GM23248 (cell line): ENCODE measurements at regions not wholly inside any gene's neighbourhood (a gene's known extent, or its start where the extent isn't known, plus 50 kb on each side); places are given as distances from the start of the nearest gene placed in this dataset.

Source experiments
- DNase-seq: peaks from one replicate; pipeline ENCODE4 v3.0.0-alpha.2; 2015
- H2AFZ ChIP-seq: fragments of 200-600 bp; sonication (generic); 2 replicates; pipeline ENCODE4 v1.6.1; 2016; ENCODE audit warnings: antibody characterized with exemption
- H3F3A ChIP-seq: fragments of 200-600 bp; sonication (generic); 2 replicates; pipeline ENCODE4 v1.6.1; 2016; ENCODE audit warnings: mild to moderate bottlenecking, antibody characterized with exemption, mixed run types; ENCODE audit not compliant: insufficient read depth
- H3K27ac ChIP-seq: fragments of 200-600 bp; sonication (generic); 2 replicates; pipeline ENCODE4 v1.5.1; 2016; ENCODE audit warnings: mild to moderate bottlenecking
- H3K27me3 ChIP-seq: fragments of 200-600 bp; sonication (generic); replicated peaks from 2 replicates; pipeline ENCODE4 v1.6.1; 2016; ENCODE audit warnings: mild to moderate bottlenecking; ENCODE audit not compliant: insufficient read depth
- H3K36me3 ChIP-seq: fragments of 200-600 bp; sonication (generic); 2 replicates; pipeline ENCODE4 v1.6.1; 2016; ENCODE audit warnings: low read depth, mild to moderate bottlenecking
- H3K4me1 ChIP-seq: fragments of 200-600 bp; sonication (generic); 2 replicates; pipeline ENCODE4 v1.6.1; 2016; ENCODE audit warnings: mild to moderate bottlenecking; ENCODE audit not compliant: insufficient read depth
- H3K4me2 ChIP-seq: fragments of 200-600 bp; sonication (generic); one replicate; pipeline ENCODE4 v1.6.1; 2016; ENCODE audit warnings: mild to moderate bottlenecking; ENCODE audit not compliant: unreplicated experiment
- H3K4me3 ChIP-seq: fragments of 200-600 bp; sonication (generic); 2 replicates; pipeline ENCODE4 v1.5.1; 2016; ENCODE audit warnings: mild to moderate bottlenecking
- H3K79me2 ChIP-seq: fragments of 200-600 bp; sonication (generic); 2 replicates; pipeline ENCODE4 v1.6.1; 2016; ENCODE audit warnings: mild to moderate bottlenecking; ENCODE audit not compliant: insufficient read depth
- H3K9ac ChIP-seq: fragments of 200-600 bp; sonication (generic); 2 replicates; pipeline ENCODE4 v1.6.1; 2016; ENCODE audit warnings: mild to moderate bottlenecking
- H3K9me2 ChIP-seq: fragments of 200-600 bp; sonication (generic); 2 replicates; pipeline ENCODE4 v1.6.1; 2016; ENCODE audit warnings: mixed run types, mild to moderate bottlenecking, moderate library complexity; ENCODE audit not compliant: insufficient read depth
- H3K9me3 ChIP-seq: fragments of 200-600 bp; sonication (generic); one replicate; pipeline ENCODE4 v1.6.1; 2017; ENCODE audit warnings: low read depth
- H4K20me1 ChIP-seq: fragments of 200-600 bp; sonication (generic); 2 replicates; pipeline ENCODE4 v1.6.0; 2016; ENCODE audit not compliant: insufficient read depth
- EZH2 ChIP-seq: fragments of 200-600 bp; sonication (generic); IDR thresholded peaks from 2 replicates; pipeline ENCODE4 v1.6.1; 2018; ENCODE audit warnings: antibody characterized with exemption, mild to moderate bottlenecking; ENCODE audit not compliant: insufficient read depth, poor library complexity, severe bottlenecking
- EZH2phosphoT487 ChIP-seq: fragments of 200-600 bp; sonication (generic); IDR thresholded peaks from 2 replicates; pipeline ENCODE4 v1.6.1; 2018; ENCODE audit warnings: antibody characterized with exemption, moderate library complexity, mild to moderate bottlenecking, low read depth; ENCODE audit not compliant: insufficient read depth
- WGBS, 2 experiments: methylation state at CpG; one replicate each; pipeline ENCODE4 v1.1.6; 2015 to 2017; ENCODE audit warnings: low lambda C conversion rate in 2 of 2, low coverage in 1 of 2; ENCODE audit errors: missing lambda C conversion rate in 2 of 2; 5-methylcytosine and 5-hydroxymethylcytosine counted together
- in situ Hi-C: fragments of 300-500 bp; cut with MboI; formaldehyde crosslinking; loops from 2 replicates; pipeline ENCODE4 v1.15.0; 2020

- H3K4me2 ChIP-seq, result no peak overlapping the region
- H3K79me2 ChIP-seq, result no peaks in the 10 kb centered on the region
- H3F3A ChIP-seq, result no peaks in the 10 kb centered on the region
- TF ChIP-seq EZH2phosphoT487 (no peak), EZH2 (no peak)
- no peaks in the 10 kb centered on the region for H3K9me2 ChIP-seq
- no peaks in the 10 kb centered on the region for H4K20me1 ChIP-seq
- in situ Hi-C loops, result no loop called here
- H3K9me3 ChIP-seq, result no peaks in the 10 kb centered on the region
- DNase-seq, result no peak
- no peak overlapping the region for H3K9ac ChIP-seq
- no peaks in the 10 kb centered on the region; the same call in 1 of the 2 replicates for H3K27me3 ChIP-seq
- WGBS, 2 experiments, result 45 to 46% methylated on average over 2 of the region's 2 CpGs
- H3K27ac ChIP-seq, result no peak overlapping the region
- no peaks in the 10 kb centered on the region for H3K4me1 ChIP-seq
- no peak overlapping the region for H3K4me3 ChIP-seq
- H2AFZ ChIP-seq, result no peak overlapping the region
- no peaks in the 10 kb centered on the region for H3K36me3 ChIP-seq
Measured at GRCh38 chr1:229127301-229127700, 143.6 kb upstream of the RAB4A start.

GRCh38 chr1:229128066-229128608 lies 142.8 kb upstream of the RAB4A start:
- no peaks in the 10 kb centered on the region for H3K36me3 ChIP-seq
- no peaks in the 10 kb centered on the region for H3K4me1 ChIP-seq
- no peaks in the 10 kb centered on the region for H3F3A ChIP-seq
- H3K9me3 ChIP-seq, result no peaks in the 10 kb centered on the region
- no peak for DNase-seq
- in situ Hi-C loops, result no loop called here
- no peak overlapping the region for H3K9ac ChIP-seq
- no peak overlapping the region for H2AFZ ChIP-seq
- H4K20me1 ChIP-seq, result no peaks in the 10 kb centered on the region
- no peaks in the 10 kb centered on the region; the same call in 1 of the 2 replicates for H3K27me3 ChIP-seq
- TF ChIP-seq EZH2phosphoT487, result no peak
- H3K4me2 ChIP-seq, result no peak overlapping the region
- no peak overlapping the region for H3K27ac ChIP-seq
- no peak overlapping the region for H3K4me3 ChIP-seq
- 76 to 83% methylated on average over 7 of the region's 7 CpGs for WGBS, 2 experiments
- H3K79me2 ChIP-seq, result no peaks in the 10 kb centered on the region
- H3K9me2 ChIP-seq, result no peaks in the 10 kb centered on the region

DNA sequence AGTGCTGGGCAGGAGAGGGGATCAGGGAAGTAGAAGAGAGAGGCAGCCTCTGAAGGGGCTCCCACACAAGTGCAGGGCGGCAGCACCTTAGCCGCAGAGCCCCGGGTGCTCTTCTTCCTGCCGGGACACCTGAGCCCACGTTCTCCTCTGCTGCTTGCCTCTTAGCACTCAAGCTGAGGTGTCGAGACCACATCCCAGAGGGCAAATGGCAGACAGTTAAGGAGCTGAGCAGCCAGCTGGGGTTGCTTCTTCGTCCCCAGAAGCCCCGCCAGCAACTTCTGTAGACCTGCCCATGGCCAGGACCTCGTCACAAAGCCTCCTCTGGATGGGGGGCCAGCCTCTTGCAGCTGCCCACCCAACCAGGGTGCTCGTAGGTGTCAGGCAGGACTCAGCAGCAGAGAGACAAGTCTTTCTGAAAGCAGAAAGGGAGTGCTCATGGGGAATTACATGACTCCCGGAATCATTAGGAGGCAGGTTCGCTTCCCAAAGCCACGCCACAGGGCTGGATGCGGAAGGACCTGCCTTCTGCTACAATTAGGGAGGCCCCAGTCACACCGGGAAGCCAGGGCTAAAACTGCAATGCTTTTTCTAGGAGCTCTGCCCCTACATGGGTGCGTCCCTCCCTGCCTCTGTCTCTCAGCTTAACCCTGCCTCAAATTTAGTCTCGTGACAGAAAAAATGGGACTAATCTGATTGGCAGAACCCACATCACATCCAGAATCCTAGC lies 141.4 kb upstream of the RAB4A start:
- WGBS, 2 experiments, result 74 to 76% methylated on average over 17 of the region's 17 CpGs
- in situ Hi-C loops, result no loop called here
- Histone ChIP-seq H3K36me3 (no peaks in the 10 kb centered on the region), H3F3A (no peaks in the 10 kb centered on the region), H2AFZ (no peak overlapping the region), H3K4me3 (no peak overlapping the region), H3K4me2 (no peak overlapping the region), H3K27me3 (no peaks in the 10 kb centered on the region; the same call in 1 of the 2 replicates), H4K20me1 (no peaks in the 10 kb centered on the region), H3K79me2 (no peaks in the 10 kb centered on the region), H3K9me2 (no peaks in the 10 kb centered on the region), H3K9me3 (no peaks in the 10 kb centered on the region), H3K27ac (no peak overlapping the region), H3K4me1 (no peaks in the 10 kb centered on the region), H3K9ac (no peak overlapping the region)
- no peak for DNase-seq
- TF ChIP-seq EZH2, result no peak
- TF ChIP-seq EZH2phosphoT487, result no peak

GRCh38 chr1:229130028-229130668 lies 140.8 kb upstream of the RAB4A start:
- 74 to 81% methylated on average over 9 of the region's 9 CpGs for WGBS, 2 experiments
- Histone ChIP-seq H3K27ac (no peak overlapping the region), H3F3A (no peaks in the 10 kb centered on the region), H3K9me2 (no peaks in the 10 kb centered on the region), H3K4me2 (no peak overlapping the region), H3K79me2 (no peaks in the 10 kb centered on the region), H4K20me1 (no peaks in the 10 kb centered on the region), H3K9ac (no peak overlapping the region), H3K4me1 (no peaks in the 10 kb centered on the region), H3K36me3 (no peaks in the 10 kb centered on the region), H3K9me3 (no peaks in the 10 kb centered on the region), H2AFZ (no peak overlapping the region), H3K27me3 (no peaks in the 10 kb centered on the region; the same call in 1 of the 2 replicates), H3K4me3 (no peak overlapping the region)
- in situ Hi-C loops, result no loop called here
- no peak for DNase-seq
- TF ChIP-seq EZH2phosphoT487 (no peak), EZH2 (no peak)
